Calu3 (cell line): ENCODE measurements at regions not wholly inside any gene's neighbourhood (a gene's known extent, or its start where the extent isn't known, plus 50 kb on each side); places are given as distances from the start of the nearest gene placed in this dataset.

Experiments
- BruUV-seq: library from RNA; stranded (reverse); fragments of 400-500 nt; replicated peaks from 2 replicates; lab custom pipeline; 2021; lab: Mats Ljungman, UMichigan
- CTCF ChIA-PET: fragments of 300-600 bp; sonication (Branson Sonifier 250); formaldehyde crosslinking; loops from one replicate; lab custom pipeline; 2022; ENCODE audit warnings: antibody characterized with exemption; lab: Charles Lee
- DNase-seq: peaks from one replicate; pipeline ENCODE4 v3.0.0; 2022
- H3K27ac Mint-ChIP-seq: one replicate; pipeline ENCODE4 v1.8.0; 2022; ENCODE audit warnings: mixed read lengths; ENCODE audit not compliant: unreplicated experiment
- H3K27me3 Mint-ChIP-seq: one replicate; pipeline ENCODE4 v1.8.0; 2022; ENCODE audit warnings: mixed read lengths; ENCODE audit not compliant: unreplicated experiment
- H3K36me3 Mint-ChIP-seq: one replicate; pipeline ENCODE4 v1.8.0; 2022; ENCODE audit warnings: mild to moderate bottlenecking, moderate library complexity, mixed read lengths; ENCODE audit not compliant: insufficient read depth, unreplicated experiment
- H3K4me1 Mint-ChIP-seq: one replicate; pipeline ENCODE4 v1.8.0; 2022; ENCODE audit warnings: mild to moderate bottlenecking, low read depth, mixed read lengths; ENCODE audit not compliant: unreplicated experiment
- H3K4me3 Mint-ChIP-seq: one replicate; pipeline ENCODE4 v1.8.0; 2022; ENCODE audit warnings: mild to moderate bottlenecking, low read depth, moderate library complexity, mixed read lengths; ENCODE audit not compliant: unreplicated experiment
- H3K9me3 Mint-ChIP-seq: one replicate; pipeline ENCODE4 v1.8.0; 2022; ENCODE audit warnings: low read depth, mixed read lengths; ENCODE audit not compliant: unreplicated experiment
- CTCF ChIP-seq: fragments of 200-600 bp; IDR thresholded peaks from one replicate; pipeline ENCODE4 v1.8.0; 2022; ENCODE audit warnings: antibody characterized with exemption; ENCODE audit not compliant: unreplicated experiment
- intact Hi-C: fragments of 100-400 bp; cut with micrococcal nuclease; formaldehyde crosslinking; loops from one replicate; pipeline ENCODE4 v1.10.0; 2022; ENCODE audit not compliant: unreplicated experiment

GRCh38 chr13:78138756-78139155 is 220.1 kb upstream of the EDNRB start:
- no peak overlapping the region for H3K4me3 Mint-ChIP-seq
- no peaks in the 10 kb centered on the region for H3K36me3 Mint-ChIP-seq
- H3K4me1 Mint-ChIP-seq, result no peaks in the 10 kb centered on the region
- H3K9me3 Mint-ChIP-seq, result no peaks in the 10 kb centered on the region
- no peak for DNase-seq
- intact Hi-C loops, result no loop called here
- no peaks in the 10 kb centered on the region for H3K27me3 Mint-ChIP-seq
- CTCF ChIA-PET, result no interaction called here
- TF ChIP-seq CTCF, result no peak
- H3K27ac Mint-ChIP-seq, result no peak overlapping the region
- BruUV-seq, result no TSS peak

- no peak overlapping the region for H3K4me3 Mint-ChIP-seq
- H3K36me3 Mint-ChIP-seq, result no peaks in the 10 kb centered on the region
- H3K27me3 Mint-ChIP-seq, result no peaks in the 10 kb centered on the region
- no peak overlapping the region for H3K27ac Mint-ChIP-seq
- TF ChIP-seq CTCF, result no peak
- CTCF ChIA-PET, result interaction anchor here (1.0 kb wide), 1 partner anchor 841 kb away, joined by 3 read pairs; no protein-coding TSS in a partner anchor
- BruUV-seq, result no TSS peak
- H3K9me3 Mint-ChIP-seq, result no peaks in the 10 kb centered on the region
- intact Hi-C loops, result loop anchor here (1.0 kb wide), 1 partner anchor 841 kb away; no protein-coding TSS in a partner anchor
- no peaks in the 10 kb centered on the region for H3K4me1 Mint-ChIP-seq
- DNase-seq, result peak; percentile 1
Observed at GRCh38 chr13:78137404-78138142, 218.9 kb upstream of the EDNRB start.

- Mint-ChIP-seq H3K9me3 (no peaks in the 10 kb centered on the region), H3K36me3 (no peaks in the 10 kb centered on the region), H3K4me1 (no peaks in the 10 kb centered on the region), H3K4me3 (no peak overlapping the region), H3K27me3 (no peaks in the 10 kb centered on the region), H3K27ac (no peak overlapping the region)
- no peak for TF ChIP-seq CTCF
- intact Hi-C loops, result loop anchor here (1.0 kb wide), 1 partner anchor 841 kb away; no protein-coding TSS in a partner anchor
- no TSS peak for BruUV-seq
- DNase-seq, result no peak
- CTCF ChIA-PET, result no interaction called here
Observed at GRCh38 chr13:78136966-78137365, 218.3 kb upstream of the EDNRB start.

- TF ChIP-seq CTCF, result no peak
- no peaks in the 10 kb centered on the region for H3K36me3 Mint-ChIP-seq
- H3K4me1 Mint-ChIP-seq, result no peaks in the 10 kb centered on the region
- DNase-seq, result no peak
- CTCF ChIA-PET, result no interaction called here
- intact Hi-C loops, result no loop called here
- no peak overlapping the region for H3K27ac Mint-ChIP-seq
- H3K4me3 Mint-ChIP-seq, result no peak overlapping the region
- no peaks in the 10 kb centered on the region for H3K27me3 Mint-ChIP-seq
- no TSS peak for BruUV-seq
- no peaks in the 10 kb centered on the region for H3K9me3 Mint-ChIP-seq
Observed at GRCh38 chr13:78133511-78133910, 214.9 kb upstream of the EDNRB start.
